ENCODE measurements at regions not wholly inside any gene's neighbourhood (a gene's known extent, or its start where the extent isn't known, plus 50 kb on each side); places are given as distances from the start of the nearest gene placed in this dataset.

- H3K4me1 ChIP-seq, result no peaks in the 10 kb centered on the region
- no peak overlapping the region for H3K4me3 ChIP-seq
- no peak for DNase-seq (ENCODE audit: low spot score in 2 of 2)
- intact Hi-C loops (cut with DNase I), result no loop called here
- H3K36me3 ChIP-seq, result no peaks in the 10 kb centered on the region
- H3K27ac ChIP-seq, result no peak overlapping the region
- TF ChIP-seq CTCF (IDR thresholded peaks at IDR 0.05), result no peak
- H3K9me3 ChIP-seq, result no peaks in the 10 kb centered on the region
- H3K27me3 ChIP-seq, result no peaks in the 10 kb centered on the region
Measured at GRCh38 chr20:22910287-22910852, 124.7 kb upstream of the SSTR4 start.

DNA sequence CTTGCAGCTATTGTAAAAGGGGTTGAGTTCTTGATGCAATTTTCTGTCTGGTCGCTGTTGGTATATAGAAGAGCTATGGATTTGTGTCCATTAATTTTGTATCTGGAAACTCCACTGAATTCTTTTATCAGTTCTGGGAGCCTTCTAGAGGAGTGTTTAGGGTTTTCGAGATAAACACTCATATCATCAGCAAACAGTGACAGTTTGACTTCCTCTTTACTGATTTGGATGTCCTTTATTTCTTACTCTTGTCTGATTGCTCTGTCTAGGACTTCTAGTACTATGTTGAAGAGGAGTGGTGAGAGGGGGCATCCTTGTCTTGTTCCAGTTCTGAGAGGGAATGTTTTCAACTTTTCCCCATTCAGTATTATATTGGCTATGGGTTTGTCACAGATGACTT lies 120.8 kb upstream of the SSTR4 start:
- no peaks in the 10 kb centered on the region for H3K36me3 ChIP-seq
- H3K27me3 ChIP-seq, result no peaks in the 10 kb centered on the region
- no peak overlapping the region for H3K4me3 ChIP-seq
- H3K27ac ChIP-seq, result no peak overlapping the region
- TF ChIP-seq CTCF (IDR thresholded peaks at IDR 0.05), result no peak
- DNase-seq (ENCODE audit: low spot score in 2 of 2), result no peak
- intact Hi-C loops (cut with DNase I), result no loop called here
- H3K9me3 ChIP-seq, result no peaks in the 10 kb centered on the region
- no peaks in the 10 kb centered on the region for H3K4me1 ChIP-seq

DNA sequence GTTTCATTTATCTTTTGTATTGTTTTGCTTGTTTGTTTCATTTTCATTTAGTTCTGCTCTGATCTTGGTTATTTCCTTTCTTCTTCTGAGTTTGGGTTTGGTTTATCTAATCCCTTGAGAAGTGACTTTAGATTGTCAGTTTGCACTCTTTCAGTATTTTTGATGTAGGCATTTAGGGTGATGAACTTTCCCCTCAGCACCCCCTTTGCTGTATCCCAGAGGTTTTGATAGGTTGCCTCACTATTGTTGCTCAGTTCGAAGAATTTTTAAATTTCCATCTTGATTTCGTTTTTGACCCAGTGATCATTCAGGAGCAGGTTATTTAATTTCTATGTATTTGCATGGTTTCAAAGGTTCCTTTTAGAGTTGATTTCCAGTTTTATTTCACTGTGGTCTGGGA lies 119.6 kb upstream of the SSTR4 start:
- Histone ChIP-seq H3K4me1 (no peaks in the 10 kb centered on the region), H3K9me3 (no peaks in the 10 kb centered on the region), H3K27me3 (no peaks in the 10 kb centered on the region), H3K36me3 (no peaks in the 10 kb centered on the region), H3K4me3 (no peak overlapping the region), H3K27ac (no peak overlapping the region)
- no peak for DNase-seq (ENCODE audit: low spot score in 2 of 2)
- intact Hi-C loops (cut with DNase I), result no loop called here
- no peak for TF ChIP-seq CTCF (IDR thresholded peaks at IDR 0.05)

- Histone ChIP-seq H3K9me3 (no peaks in the 10 kb centered on the region), H3K4me1 (no peaks in the 10 kb centered on the region), H3K27ac (no peak overlapping the region), H3K4me3 (no peak overlapping the region), H3K27me3 (no peaks in the 10 kb centered on the region), H3K36me3 (no peaks in the 10 kb centered on the region)
- TF ChIP-seq CTCF (IDR thresholded peaks at IDR 0.05), result no peak
- intact Hi-C loops (cut with DNase I), result no loop called here
- DNase-seq (ENCODE audit: low spot score in 2 of 2), result no peak
Measured at GRCh38 chr20:22916021-22916842, 118.9 kb upstream of the SSTR4 start.

DNA sequence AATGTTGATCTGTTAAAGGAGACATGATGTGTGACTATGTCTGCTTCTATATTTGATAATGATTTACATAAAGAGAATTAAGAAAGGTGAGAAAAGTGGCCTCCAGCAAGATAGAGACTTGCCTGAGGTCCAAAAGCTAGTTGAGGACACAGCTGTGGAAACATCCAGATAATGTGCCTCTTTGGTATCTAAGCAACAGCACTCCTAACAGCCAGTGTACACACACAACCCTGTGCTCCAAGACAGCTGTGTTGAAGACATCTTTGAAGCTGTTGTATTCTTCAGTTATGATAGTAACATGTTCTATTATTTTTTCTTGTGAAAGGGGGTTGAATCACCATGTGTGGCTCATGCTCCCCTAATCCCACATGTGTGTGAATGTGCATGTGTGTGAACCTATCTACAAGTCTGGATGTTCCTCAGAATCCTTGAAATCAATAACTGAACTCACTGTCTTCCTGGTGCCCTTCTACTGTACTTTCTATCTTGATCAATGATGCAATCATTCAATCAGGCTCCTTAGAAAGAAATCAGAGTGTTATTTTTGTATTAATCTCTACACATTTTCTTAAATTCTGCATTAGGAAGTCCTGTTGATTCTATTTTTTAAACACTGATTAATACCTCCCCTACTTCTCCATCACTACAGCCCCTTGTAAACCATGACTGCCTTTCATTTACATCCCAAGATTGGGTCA lies 116.7 kb upstream of the SSTR4 start:
- no peaks in the 10 kb centered on the region for H3K4me1 ChIP-seq
- H3K27ac ChIP-seq, result no peak overlapping the region
- H3K4me3 ChIP-seq, result no peak overlapping the region
- no peak for DNase-seq (ENCODE audit: low spot score in 2 of 2)
- no peaks in the 10 kb centered on the region for H3K9me3 ChIP-seq
- no peaks in the 10 kb centered on the region for H3K36me3 ChIP-seq
- TF ChIP-seq CTCF (IDR thresholded peaks at IDR 0.05), result no peak
- intact Hi-C loops (cut with DNase I), result no loop called here
- no peaks in the 10 kb centered on the region for H3K27me3 ChIP-seq
